GM12878 (cell line): ENCODE measurements at regions not wholly inside any gene's neighbourhood (a gene's known extent, or its start where the extent isn't known, plus 50 kb on each side); places are given as distances from the start of the nearest gene placed in this dataset.

Source experiments
- CBX5 ChIP-seq: sonication (generic); IDR thresholded peaks from 2 replicates; pipeline ENCODE4 v1.6.1; 2016; ENCODE audit warnings: low read depth, moderate library complexity, mild to moderate bottlenecking, inconsistent platforms
- CTCF ChIP-seq, 3 experiments: IDR thresholded peaks in 2 of 3; conservative IDR thresholded peaks in 1 of 3; 2 replicates each; pipeline ENCODE4 v1.5.1; 2011; ENCODE audit warnings: low read depth in 3 of 3, low read length in 3 of 3, mild to moderate bottlenecking in 3 of 3, control low read depth in 2 of 3, moderate library complexity in 2 of 3, inconsistent platforms in 1 of 3, mixed read lengths in 1 of 3; ENCODE audit not compliant: control insufficient read depth in 2 of 3, insufficient read depth in 1 of 3; ENCODE audit errors: extremely low read depth in 1 of 3
- HDAC2 ChIP-seq: fragments of 200-600 bp; sonication (generic); IDR thresholded peaks from 2 replicates; pipeline ENCODE4 v1.6.1; 2017
- POLR2A ChIP-seq: IDR thresholded peaks from 2 replicates; pipeline ENCODE4 v1.6.1; 2011; ENCODE audit warnings: low read depth, mild to moderate bottlenecking, low read length
- RAD21 ChIP-seq: IDR thresholded peaks from 2 replicates; pipeline ENCODE4 v1.6.1; 2011; ENCODE audit warnings: mild to moderate bottlenecking, low read depth, low read length, moderate library complexity; ENCODE audit not compliant: insufficient read depth
- SUPT20H ChIP-seq: IDR thresholded peaks from 2 replicates; pipeline ENCODE4 v1.6.1; 2011; ENCODE audit warnings: low read depth, mild to moderate bottlenecking, low read length, moderate library complexity, borderline replicate concordance; ENCODE audit not compliant: control insufficient read depth
- ZBED1 ChIP-seq: IDR thresholded peaks from 2 replicates; pipeline ENCODE4 v1.6.1; 2016; ENCODE audit warnings: borderline replicate concordance

- TF ChIP-seq CBX5 (no peak), RAD21 (no peak), SUPT20H (no peak), POLR2A (no peak), HDAC2 (no peak), CTCF (IDR thresholded peaks at IDR 0.05 in 2 of 3, conservative IDR thresholded peaks at IDR 0.05 in 1 of 3; ENCODE audit: control insufficient read depth in 2 of 3, extremely low read depth in 1 of 3, insufficient read depth in 1 of 3, low read depth in 3 of 3, low read length in 3 of 3) (no peak), ZBED1 (no peak)
Measured at GRCh38 chr17:52536489-52536888, 378.0 kb upstream of the CA10 start.
